Astrocyte of the spinal cord (primary cell): ENCODE measurements at regions not wholly inside any gene's neighbourhood (a gene's known extent, or its start where the extent isn't known, plus 50 kb on each side); places are given as distances from the start of the nearest gene placed in this dataset.
A peak's percentile ranks its signal among the peaks of the same experiment; 100 is the strongest.

Experiments used
- DNase-seq: peaks from one replicate; pipeline ENCODE4 v3.0.0; 2011; ENCODE audit warnings: low read depth, low spot score
- H3K4me3 ChIP-seq: 2 replicates; pipeline ENCODE4 v1.5.1; 2011; ENCODE audit warnings: low read depth, mild to moderate bottlenecking, low read length, moderate library complexity
- CTCF ChIP-seq: IDR thresholded peaks from 2 replicates; pipeline ENCODE4 v1.5.1; 2012; ENCODE audit warnings: low read depth, mild to moderate bottlenecking, low read length, inconsistent platforms
- in situ Hi-C: cut with HindIII; loops from 2 replicates; pipeline ENCODE4 v1.10.0; 2017; ENCODE audit warnings: low sequenced_read_pairs

DNA sequence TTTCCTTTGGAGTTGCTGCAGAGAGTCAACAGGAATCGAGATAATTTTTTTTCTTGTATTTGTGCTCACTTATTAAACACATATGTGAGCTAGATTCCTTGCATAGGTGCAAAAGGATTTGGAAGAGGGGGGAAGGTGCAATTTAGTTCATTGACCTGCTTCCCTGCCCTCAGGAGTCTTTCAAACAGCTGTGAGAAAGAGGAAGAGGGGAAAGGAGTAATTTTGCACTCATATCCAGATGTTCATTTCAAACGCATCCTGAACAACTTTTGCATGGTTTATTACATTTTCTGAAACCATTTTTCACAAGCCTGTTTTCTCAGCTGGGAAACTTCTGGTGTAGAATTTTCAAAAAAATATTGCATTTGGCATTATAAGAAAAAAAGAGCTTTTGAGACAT is 795.0 kb downstream of the MAFB start:
- in situ Hi-C loops: no loop called here
- no peak for DNase-seq
- no peak overlapping the region for H3K4me3 ChIP-seq
- TF ChIP-seq CTCF: no peak

- DNase-seq: peak; percentile 81
Measured at GRCh38 chr20:39893003-39893685, 795.9 kb downstream of the MAFB start.

DNA sequence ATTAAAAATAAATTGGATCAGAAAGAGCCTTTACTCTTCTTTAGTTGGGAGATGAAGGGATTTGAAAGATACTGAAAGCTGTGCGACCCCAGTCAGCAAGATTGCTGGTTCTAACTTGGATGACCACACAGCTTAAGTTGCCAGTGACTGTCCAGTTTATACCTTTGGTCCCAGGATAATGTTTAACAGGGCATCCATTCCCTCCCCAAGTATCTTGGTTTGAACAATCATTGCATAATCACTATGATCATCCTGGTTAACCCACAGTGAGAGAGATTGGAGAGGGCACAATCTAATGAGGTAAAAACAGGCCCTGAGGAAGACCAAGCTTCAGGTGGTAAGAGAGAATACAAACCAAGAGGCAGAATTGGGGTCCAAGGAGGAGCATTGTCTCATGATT is 798.3 kb downstream of the MAFB start:
- no peak for DNase-seq
- H3K4me3 ChIP-seq: no peak overlapping the region
- TF ChIP-seq CTCF: no peak
- in situ Hi-C loops: no loop called here

More at GRCh38 chr20:39893003-39893685, 795.9 kb downstream of the MAFB start:
- no peak overlapping the region for H3K4me3 ChIP-seq
- TF ChIP-seq CTCF: peak; percentile 14
- in situ Hi-C loops: no loop called here

DNA sequence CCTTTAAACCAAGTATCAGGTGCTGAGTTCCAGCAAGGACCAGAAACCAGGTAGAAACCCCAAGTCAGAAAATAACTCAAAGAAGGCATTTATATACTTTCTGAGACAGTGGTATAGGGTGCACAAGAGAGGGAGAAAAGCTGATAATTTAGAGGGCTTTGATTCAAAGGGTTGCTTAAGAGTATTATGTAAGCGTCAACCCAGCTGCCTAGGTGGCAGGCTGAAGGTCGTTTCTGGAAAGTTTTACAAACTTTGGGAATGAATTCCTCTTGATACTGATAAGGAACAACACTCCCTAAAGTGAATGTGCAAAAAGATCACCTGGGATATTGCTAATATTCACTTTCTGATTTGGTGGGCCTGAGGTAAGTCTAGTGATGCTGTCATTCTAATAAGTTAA is 800.7 kb downstream of the MAFB start:
- no peak overlapping the region for H3K4me3 ChIP-seq
- no peak for DNase-seq
- in situ Hi-C loops: no loop called here
- TF ChIP-seq CTCF: no peak

- no peak overlapping the region for H3K4me3 ChIP-seq
- in situ Hi-C loops: no loop called here
- no peak for DNase-seq
- no peak for TF ChIP-seq CTCF
Measured at GRCh38 chr20:39886650-39887190, 802.3 kb downstream of the MAFB start.

- DNase-seq: peak; percentile 84
- no peak overlapping the region for H3K4me3 ChIP-seq
- peak; percentile 45 for TF ChIP-seq CTCF
- in situ Hi-C loops: no loop called here
Measured at GRCh38 chr20:39885975-39886649, 802.9 kb downstream of the MAFB start.
